OCI-LY7 (cell line): ENCODE measurements at regions not wholly inside any gene's neighbourhood (a gene's known extent, or its start where the extent isn't known, plus 50 kb on each side); places are given as distances from the start of the nearest gene placed in this dataset.
A peak's percentile ranks its signal among the peaks of the same experiment; 100 is the strongest.

Experiments used
- BruUV-seq: library from RNA; stranded (reverse); fragments of 400-500 nt; replicated peaks from 2 replicates; lab custom pipeline; 2021; lab: Mats Ljungman, UMichigan
- CTCF ChIA-PET: fragments of 300-600 bp; sonication (Branson Sonifier 250); formaldehyde crosslinking; loops from one replicate; lab custom pipeline; 2022; ENCODE audit warnings: antibody characterized with exemption; ENCODE audit not compliant: unreplicated experiment; lab: Charles Lee
- POLR2A ChIA-PET: fragments of 300-600 bp; sonication (Branson Sonifier 250); formaldehyde crosslinking; loops from one replicate; lab custom pipeline; 2022; ENCODE audit warnings: antibody characterized with exemption; lab: Charles Lee
- DNase-seq: peaks from one replicate; pipeline ENCODE4 v3.0.0-alpha.2; 2015; ENCODE audit warnings: low spot score
- H2AFZ ChIP-seq: fragments of 200-600 bp; sonication (generic), shearing (Covaris generic); 2 replicates; pipeline ENCODE4 v1.6.1; 2014; ENCODE audit warnings: mild to moderate bottlenecking, antibody characterized with exemption, low read length, moderate library complexity
- H3K27ac ChIP-seq: fragments of 200-600 bp; sonication (generic); 2 replicates; pipeline ENCODE4 v1.5.1; 2014; ENCODE audit warnings: mixed run types, low read depth, mild to moderate bottlenecking, moderate library complexity, low read length, inconsistent platforms; ENCODE audit not compliant: poor library complexity, severe bottlenecking
- H3K36me3 ChIP-seq: fragments of 200-600 bp; sonication (generic); 2 replicates; pipeline ENCODE4 v1.6.1; 2014; ENCODE audit warnings: mild to moderate bottlenecking, antibody characterized with exemption, low read length, moderate library complexity, mixed read lengths; ENCODE audit not compliant: insufficient read depth
- H3K4me1 ChIP-seq: fragments of 200-600 bp; sonication (generic); 2 replicates; pipeline ENCODE4 v1.5.1; 2014; ENCODE audit warnings: mild to moderate bottlenecking, low read length; ENCODE audit not compliant: insufficient read depth, poor library complexity, severe bottlenecking
- H3K4me2 ChIP-seq: fragments of 200-600 bp; sonication (generic); 2 replicates; pipeline ENCODE4 v1.6.1; 2014; ENCODE audit warnings: mild to moderate bottlenecking, low read length
- H3K4me3 ChIP-seq: fragments of 200-600 bp; sonication (generic); 2 replicates; pipeline ENCODE4 v1.5.1; 2014; ENCODE audit warnings: mild to moderate bottlenecking, low read depth, low read length; ENCODE audit not compliant: poor library complexity, severe bottlenecking
- H3K79me2 ChIP-seq: fragments of 200-600 bp; sonication (generic); 2 replicates; pipeline ENCODE4 v1.6.1; 2016; ENCODE audit warnings: low read depth, mild to moderate bottlenecking, low read length, moderate library complexity, mixed read lengths; ENCODE audit not compliant: insufficient read depth
- H3K9me2 ChIP-seq: fragments of 200-600 bp; sonication (generic); 2 replicates; pipeline ENCODE4 v1.6.1; 2016; ENCODE audit warnings: mild to moderate bottlenecking, low read length, mixed read lengths; ENCODE audit not compliant: insufficient read depth
- H3K9me3 ChIP-seq: fragments of 200-600 bp; sonication (generic); 2 replicates; pipeline ENCODE4 v1.6.1; 2014; ENCODE audit warnings: mild to moderate bottlenecking, mixed run types, low read length, mixed read lengths
- H4K20me1 ChIP-seq: fragments of 200-600 bp; sonication (generic); 2 replicates; pipeline ENCODE4 v1.6.1; 2014; ENCODE audit warnings: mild to moderate bottlenecking, antibody characterized with exemption, low read length, moderate library complexity, mixed read lengths; ENCODE audit not compliant: insufficient read depth
- CTCF ChIP-seq: fragments of 200-600 bp; sonication (generic); conservative IDR thresholded peaks from 2 replicates; pipeline ENCODE4 v1.5.1; 2014; ENCODE audit warnings: mild to moderate bottlenecking, antibody characterized with exemption, low read length, moderate library complexity, mixed read lengths
- EZH2phosphoT487 ChIP-seq: fragments of 200-600 bp; sonication (generic); IDR thresholded peaks from 2 replicates; pipeline ENCODE4 v1.6.1; 2018; ENCODE audit warnings: low read depth, borderline replicate concordance, mild to moderate bottlenecking, mixed run types, antibody characterized with exemption, low read length, moderate library complexity, mixed read lengths
- intact Hi-C: fragments of 100-400 bp; cut with micrococcal nuclease; formaldehyde crosslinking; loops from one replicate; pipeline ENCODE4 v1.10.0; 2022; ENCODE audit not compliant: unreplicated experiment

DNA sequence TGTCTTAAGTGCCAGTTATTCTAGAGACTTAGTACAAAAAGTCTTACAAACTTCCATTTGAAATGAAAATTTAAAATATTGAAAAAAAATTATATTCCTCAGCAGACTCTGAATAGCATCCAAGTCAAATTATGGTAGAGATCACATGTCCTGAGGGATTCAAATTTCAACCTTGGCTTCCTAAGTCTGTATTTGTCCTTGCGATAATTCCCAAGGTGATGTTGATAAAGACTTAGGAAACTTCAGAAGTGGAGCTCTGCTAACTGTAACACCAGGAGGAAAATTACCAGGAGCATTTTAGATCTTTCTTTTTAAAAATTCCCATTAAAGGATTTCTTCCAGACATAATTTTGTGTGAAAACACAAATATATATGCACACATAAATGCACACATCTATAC, 178.3 kb downstream of the IPO8 start:
- Histone ChIP-seq H3K36me3 (no peaks in the 10 kb centered on the region), H3K4me2 (no peak overlapping the region), H3K9me3 (no peaks in the 10 kb centered on the region), H2AFZ (no peak overlapping the region), H3K4me1 (no peaks in the 10 kb centered on the region), H3K79me2 (no peaks in the 10 kb centered on the region), H4K20me1 (no peaks in the 10 kb centered on the region), H3K9me2 (no peaks in the 10 kb centered on the region), H3K4me3 (no peak overlapping the region), H3K27ac (no peak overlapping the region)
- TF ChIP-seq CTCF (no peak), EZH2phosphoT487 (no peak)
- BruUV-seq: no TSS peak
- ChIA-PET POLR2A (no interaction called here), CTCF (no interaction called here)
- DNase-seq: no peak
- intact Hi-C loops: no loop called here

DNA sequence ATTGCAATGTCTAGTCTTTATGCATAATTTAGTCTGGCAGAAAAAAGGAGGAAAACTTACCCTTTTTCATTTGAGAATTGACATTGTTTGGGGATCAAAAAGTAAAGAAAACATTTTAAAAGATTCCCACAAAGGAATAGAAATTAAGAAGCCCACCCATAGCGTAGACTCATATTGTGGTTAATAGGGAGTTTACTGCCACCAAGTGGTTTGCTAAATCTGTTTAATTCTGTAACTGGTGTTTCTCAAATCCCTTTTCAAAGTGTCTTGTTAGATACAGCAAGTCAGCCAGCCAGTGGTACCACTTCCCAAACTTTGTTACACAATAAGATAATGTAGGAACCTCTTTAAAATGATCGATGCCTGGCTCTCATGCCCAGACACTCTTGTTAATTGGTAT, 180.3 kb downstream of the IPO8 start:
- Histone ChIP-seq H3K4me3 (no peak overlapping the region), H3K36me3 (no peaks in the 10 kb centered on the region), H3K9me2 (no peaks in the 10 kb centered on the region), H2AFZ (no peak overlapping the region), H3K9me3 (no peaks in the 10 kb centered on the region), H3K4me1 (no peaks in the 10 kb centered on the region), H4K20me1 (no peaks in the 10 kb centered on the region), H3K79me2 (no peaks in the 10 kb centered on the region), H3K27ac (no peak overlapping the region), H3K4me2 (no peak overlapping the region)
- intact Hi-C loops: no loop called here
- no TSS peak for BruUV-seq
- CTCF ChIA-PET: no interaction called here
- DNase-seq: peak; percentile 10
- POLR2A ChIA-PET: no interaction called here
- no peak for TF ChIP-seq EZH2phosphoT487
- peak; percentile 66 for TF ChIP-seq CTCF

DNA sequence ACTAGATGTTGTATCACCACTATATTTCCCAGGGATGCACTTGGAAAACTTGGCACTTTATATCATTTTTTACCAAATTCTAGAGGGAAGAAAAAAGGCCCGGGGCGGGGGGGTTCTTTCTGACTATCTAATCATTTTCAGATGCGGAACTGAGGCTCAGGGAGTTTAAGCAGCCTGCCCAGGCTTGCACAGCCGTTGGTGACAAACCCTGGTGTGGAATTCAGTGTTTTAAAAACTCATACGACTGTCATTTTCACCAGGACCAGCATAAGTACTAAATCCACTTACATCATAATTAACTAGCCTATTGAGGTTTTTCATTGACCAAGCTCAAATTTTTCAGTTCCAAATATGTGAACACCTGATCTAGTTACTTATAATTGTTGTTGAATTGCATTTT, 181.0 kb downstream of the IPO8 start:
- no peak overlapping the region for H3K27ac ChIP-seq
- no peaks in the 10 kb centered on the region for H3K36me3 ChIP-seq
- TF ChIP-seq CTCF (no peak), EZH2phosphoT487 (no peak)
- no peak overlapping the region for H2AFZ ChIP-seq
- no peaks in the 10 kb centered on the region for H3K4me1 ChIP-seq
- intact Hi-C loops: no loop called here
- no peak for DNase-seq
- BruUV-seq: no TSS peak
- CTCF ChIA-PET: interaction anchor here (0.6 kb wide), 1 partner anchor 23 kb away, joined by 3 read pairs; no protein-coding TSS in a partner anchor
- H3K79me2 ChIP-seq: no peaks in the 10 kb centered on the region
- no peaks in the 10 kb centered on the region for H3K9me2 ChIP-seq
- H3K9me3 ChIP-seq: no peaks in the 10 kb centered on the region
- H3K4me3 ChIP-seq: no peak overlapping the region
- H4K20me1 ChIP-seq: no peaks in the 10 kb centered on the region
- POLR2A ChIA-PET: no interaction called here
- H3K4me2 ChIP-seq: no peak overlapping the region
